Coronary artery (tissue), 2 donors: ENCODE measurements at regions not wholly inside any gene's neighbourhood (a gene's known extent, or its start where the extent isn't known, plus 50 kb on each side); places are given as distances from the start of the nearest gene placed in this dataset.
"Not testable (repeated sequence)": the region's sequence is repeated elsewhere in the genome, so short reads cannot be mapped to it uniquely, and the experiment has no call there.

Source experiments
- DNase-seq: peaks from one replicate; pipeline ENCODE4 v3.0.0-alpha.2; 2017; ENCODE audit warnings: low spot score
- H3K27ac ChIP-seq, 2 donors: fragments of 200-600 bp; sonication (generic); one replicate each; pipeline ENCODE4 v1.5.1; 2016 to 2019
- H3K4me3 ChIP-seq: fragments of 200-600 bp; sonication (generic); 2 replicates; pipeline ENCODE4 v1.5.1; 2016; ENCODE audit warnings: mild to moderate bottlenecking, moderate library complexity
- CTCF ChIP-seq: fragments of 200-600 bp; sonication (generic); IDR thresholded peaks from one replicate; pipeline ENCODE4 v1.5.1; 2019; ENCODE audit warnings: antibody characterized with exemption

- DNase-seq: no peak
- H3K4me3 ChIP-seq: no peak overlapping the region
- no peak for TF ChIP-seq CTCF
- H3K27ac ChIP-seq: no peak overlapping the region
Measured at GRCh38 chr9:120310035-120310434, 269.9 kb downstream of the CDK5RAP2 start.

- Histone ChIP-seq H3K4me3 (no peak overlapping the region), H3K27ac (no peak overlapping the region)
- DNase-seq: no peak
- no peak for TF ChIP-seq CTCF
Measured at GRCh38 chr9:120308495-120308894, 271.5 kb downstream of the CDK5RAP2 start.

- no peak overlapping the region for H3K27ac ChIP-seq
- DNase-seq: no peak
- no peak for TF ChIP-seq CTCF
- H3K4me3 ChIP-seq: no peak overlapping the region
Measured at GRCh38 chr9:120307599-120307998, 272.4 kb downstream of the CDK5RAP2 start.

DNA sequence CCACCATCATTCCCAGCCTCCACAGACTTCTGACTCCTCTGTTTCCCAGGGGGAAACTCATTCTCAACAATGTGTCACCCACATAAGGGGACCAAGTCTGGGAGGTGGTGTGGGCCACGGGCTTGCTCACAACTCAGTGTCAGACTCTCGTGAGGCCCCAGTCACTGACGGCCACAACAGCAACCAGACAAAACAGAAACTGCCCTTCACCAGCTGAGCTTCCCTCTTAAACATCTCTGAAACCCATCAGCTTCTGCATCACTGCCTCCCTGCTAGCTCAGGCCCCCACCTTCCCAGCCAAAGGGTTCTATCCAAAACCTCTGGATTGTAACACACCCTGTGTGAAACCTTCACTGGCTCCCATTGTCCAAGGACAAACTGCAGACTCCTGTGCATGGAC is 273.4 kb downstream of the CDK5RAP2 start:
- H3K4me3 ChIP-seq: no peak overlapping the region
- no peak overlapping the region for H3K27ac ChIP-seq
- DNase-seq: no peak
- TF ChIP-seq CTCF: no peak

- Histone ChIP-seq H3K4me3 (no peak overlapping the region), H3K27ac (no peak overlapping the region)
- no peak for DNase-seq
- no peak for TF ChIP-seq CTCF
Measured at GRCh38 chr9:120306088-120306487, 273.9 kb downstream of the CDK5RAP2 start.

- not testable (repeated sequence) for H3K4me3 ChIP-seq, H3K27ac ChIP-seq, DNase-seq
Measured at GRCh38 chr9:120304896-120305295, 275.1 kb downstream of the CDK5RAP2 start.

GRCh38 chr9:120303519-120303918 is 276.4 kb downstream of the CDK5RAP2 start:
- Histone ChIP-seq H3K4me3 (no peak overlapping the region), H3K27ac (no peak overlapping the region)
- TF ChIP-seq CTCF: no peak
- no peak for DNase-seq

GRCh38 chr9:120299785-120300184 is 280.2 kb downstream of the CDK5RAP2 start:
- DNase-seq: no peak
- TF ChIP-seq CTCF: no peak
- Histone ChIP-seq H3K27ac (no peak overlapping the region), H3K4me3 (no peak overlapping the region)
